Activated CD4-positive, alpha-beta T cell treated with anti-CD3 and anti-CD28 coated beads, Interleukin-2, Interleukin-6, amounts not matched to agents 100 ng/mL and 50 ng/mL, durations not matched to agents 16 hours and 8 hours (primary cell): ENCODE measurements at regions not wholly inside any gene's neighbourhood (a gene's known extent, or its start where the extent isn't known, plus 50 kb on each side); places are given as distances from the start of the nearest gene placed in this dataset.
A peak's percentile ranks its signal among the peaks of the same experiment; 100 is the strongest.
"Not testable (repeated sequence)": the region's sequence is repeated elsewhere in the genome, so short reads cannot be mapped to it uniquely, and the experiment has no call there.

Source experiments
- DNase-seq: peaks from one replicate; pipeline ENCODE4 v3.0.0-alpha.2; 2020

DNA sequence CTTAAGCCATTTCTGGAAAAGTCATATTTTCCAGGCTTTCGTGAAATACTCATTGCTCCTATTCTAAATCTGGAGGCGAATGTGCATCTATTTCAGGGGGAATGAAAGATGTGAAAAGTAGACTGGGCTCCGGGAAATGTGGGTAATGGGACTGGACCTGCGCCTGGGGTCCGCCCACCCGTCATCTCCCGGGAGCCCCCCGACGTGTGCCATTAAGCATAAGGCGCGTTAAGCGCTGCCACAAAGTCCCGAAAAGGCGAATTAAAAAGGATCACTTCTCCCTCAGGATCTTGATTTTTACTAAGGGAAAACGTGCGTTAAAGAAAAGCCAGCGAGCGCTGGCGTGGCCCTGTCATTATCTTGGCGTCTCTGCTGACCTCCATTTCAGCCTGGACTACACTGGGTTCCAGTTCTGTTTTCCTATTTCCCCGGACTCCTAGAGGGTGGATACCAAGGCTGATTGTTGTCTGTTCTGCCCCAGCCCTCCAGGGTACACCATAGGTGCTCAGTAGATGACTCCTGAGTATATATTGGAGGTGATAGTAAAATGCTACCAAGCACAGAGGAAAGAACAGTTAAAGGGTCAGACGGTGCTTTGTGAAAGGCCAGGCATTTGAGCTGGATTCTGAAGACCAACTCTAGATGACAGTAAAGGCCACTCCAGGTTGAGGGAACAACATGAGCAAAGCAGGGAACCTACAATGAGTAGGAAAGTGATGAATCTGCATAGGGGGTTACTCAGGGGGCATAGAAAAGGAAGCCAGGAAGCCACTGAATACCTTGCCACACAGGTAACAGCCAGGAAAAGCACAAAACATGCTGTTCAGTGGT is 89.2 kb upstream of the ARID1B start:
- DNase-seq = no peak

DNA sequence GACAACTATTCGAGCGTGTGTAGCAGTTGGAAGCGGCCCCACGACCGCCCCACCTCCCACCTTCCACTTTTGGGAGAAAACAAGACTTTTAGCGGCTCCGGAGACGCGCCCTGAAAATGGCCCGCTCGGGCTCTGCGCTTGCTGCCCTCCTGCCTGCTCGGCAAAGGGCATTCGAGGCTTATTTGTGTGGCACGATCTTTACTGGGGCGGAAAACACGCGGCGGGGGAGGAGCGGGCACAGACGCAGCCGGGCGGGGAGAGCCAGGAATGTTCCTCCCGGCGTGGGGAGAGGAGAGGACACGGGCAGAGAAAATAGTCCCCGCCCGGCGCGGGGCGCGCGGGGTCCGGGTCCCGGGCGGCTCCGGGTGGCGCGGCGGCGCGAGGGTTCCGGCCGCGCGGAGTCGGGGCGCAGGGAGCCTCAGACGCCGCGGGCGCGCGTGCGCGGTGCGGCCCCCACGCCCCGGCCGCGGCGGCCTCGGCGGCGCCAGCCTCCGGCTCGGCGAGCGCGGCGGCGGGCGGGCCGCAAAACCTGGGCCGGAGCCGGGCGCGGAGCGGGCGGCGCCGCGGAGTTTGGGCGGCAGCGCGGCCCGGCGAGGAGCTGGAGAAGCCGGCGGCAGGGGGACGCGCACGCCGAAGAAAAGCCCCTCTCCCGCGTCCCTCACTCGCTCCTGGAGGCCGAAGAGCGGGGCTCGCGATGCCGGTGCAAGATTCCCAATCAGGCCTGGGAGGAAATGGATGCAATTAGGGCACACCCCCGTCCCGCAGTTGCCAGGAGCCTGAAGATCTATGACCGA is 90.0 kb upstream of the ARID1B start:
- DNase-seq = peak; percentile 79

DNA sequence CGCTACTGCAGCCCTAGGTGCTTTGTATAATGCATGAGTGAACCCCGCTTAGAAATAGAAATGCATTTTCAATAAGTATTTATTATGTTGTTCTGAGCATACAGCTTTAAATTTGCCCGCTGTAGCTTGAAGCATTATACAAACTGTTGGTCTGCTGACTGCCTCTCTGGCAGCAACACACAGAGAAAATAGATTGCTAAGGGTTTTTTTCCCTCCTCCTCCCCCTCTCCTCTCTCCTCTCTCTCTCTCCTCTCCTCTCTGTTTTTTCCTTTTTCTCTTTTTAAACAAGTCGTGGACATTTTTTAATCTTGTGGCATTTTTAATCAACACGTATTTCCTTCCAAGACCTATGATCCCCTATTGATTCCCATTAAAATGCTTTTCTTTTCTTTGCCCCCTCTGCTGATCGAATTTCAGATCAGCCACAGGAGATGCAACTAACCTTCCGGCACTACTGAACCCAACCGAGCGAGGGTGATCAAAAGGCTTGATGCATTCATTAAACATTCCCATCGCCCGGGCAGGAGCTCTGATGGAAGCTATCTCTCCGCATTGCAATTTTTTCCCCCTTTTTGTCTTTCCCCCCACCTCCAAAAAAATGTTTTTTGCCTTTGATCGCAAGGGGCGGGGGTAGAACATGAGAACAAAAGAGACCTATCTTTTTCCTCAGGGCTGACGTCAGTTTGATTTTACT is 90.7 kb upstream of the ARID1B start:
- DNase-seq = peak; percentile 49

DNA sequence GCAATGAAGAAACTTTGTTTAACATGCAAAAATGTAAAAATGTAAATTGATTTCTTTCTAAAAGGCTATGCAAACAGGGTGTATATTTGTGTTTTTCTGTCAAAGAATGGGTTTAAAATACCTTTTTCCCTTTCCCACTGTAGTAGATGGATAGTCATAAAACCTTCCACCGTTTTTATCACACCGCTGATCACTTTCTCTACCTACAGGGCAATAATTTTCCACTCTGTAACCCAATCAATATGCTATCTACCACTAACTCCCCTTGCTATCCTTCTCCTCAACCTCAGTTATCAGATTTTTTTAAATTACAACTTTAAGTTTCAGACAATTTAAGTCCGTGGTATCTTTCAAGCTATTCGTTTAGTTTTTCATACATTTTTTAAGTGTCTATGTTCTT is 91.4 kb upstream of the ARID1B start:
- no peak for DNase-seq

DNA sequence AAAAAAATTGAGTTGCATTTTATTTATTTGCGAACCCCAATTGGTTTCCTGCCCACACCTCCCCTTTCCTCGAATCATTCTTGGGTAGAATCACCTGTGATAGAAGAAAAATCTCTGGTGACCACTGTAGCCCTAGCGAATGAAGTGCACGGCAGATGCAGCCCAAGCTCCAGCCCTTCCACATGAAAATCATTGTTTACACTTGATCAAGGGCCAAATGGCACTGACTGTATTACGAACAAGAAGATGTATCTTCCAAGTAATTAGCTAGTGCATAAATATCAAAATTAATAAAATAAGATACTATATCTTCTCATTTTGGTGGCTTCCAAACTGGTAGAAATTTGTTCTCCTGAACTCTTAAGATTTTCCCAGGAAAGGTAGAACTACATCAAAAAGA is 93.4 kb upstream of the ARID1B start:
- DNase-seq = no peak

DNA sequence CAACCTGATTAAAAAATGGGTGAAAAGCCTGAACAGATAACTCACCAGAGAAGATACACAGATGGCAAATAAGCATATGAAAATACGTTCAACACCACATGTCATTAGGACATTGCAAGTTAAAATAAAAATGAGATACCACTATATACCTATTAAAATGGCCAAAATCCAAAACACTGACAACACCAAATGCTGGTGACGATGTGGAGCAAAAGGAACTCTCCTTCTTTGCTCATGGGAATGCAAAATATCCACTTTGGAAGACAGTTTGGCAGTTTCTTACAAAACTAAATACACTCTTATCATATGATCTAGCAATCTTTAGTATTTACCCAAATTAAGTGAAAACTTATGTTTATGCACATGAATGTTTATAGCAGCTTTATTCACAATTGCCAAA is 100.5 kb upstream of the ARID1B start:
- DNase-seq = no peak

DNA sequence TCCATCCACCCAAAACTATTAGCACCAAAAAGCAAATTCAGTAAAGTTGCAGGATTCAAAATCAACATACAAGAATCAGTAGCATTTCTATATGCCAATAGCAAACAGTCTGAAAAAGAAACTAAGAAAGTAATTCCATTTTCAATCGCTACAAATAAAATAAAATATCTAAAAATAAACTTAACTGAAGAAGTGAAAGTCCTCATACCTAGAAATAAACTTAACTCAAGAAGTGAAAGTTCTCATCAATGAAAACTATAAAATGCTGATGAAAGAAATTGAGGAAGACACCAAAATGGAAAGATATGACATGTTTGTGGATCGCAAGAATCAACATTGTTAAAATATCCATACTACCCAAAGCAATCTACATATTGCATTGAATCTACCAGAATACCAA is 103.0 kb upstream of the ARID1B start:
- DNase-seq = no peak

DNA sequence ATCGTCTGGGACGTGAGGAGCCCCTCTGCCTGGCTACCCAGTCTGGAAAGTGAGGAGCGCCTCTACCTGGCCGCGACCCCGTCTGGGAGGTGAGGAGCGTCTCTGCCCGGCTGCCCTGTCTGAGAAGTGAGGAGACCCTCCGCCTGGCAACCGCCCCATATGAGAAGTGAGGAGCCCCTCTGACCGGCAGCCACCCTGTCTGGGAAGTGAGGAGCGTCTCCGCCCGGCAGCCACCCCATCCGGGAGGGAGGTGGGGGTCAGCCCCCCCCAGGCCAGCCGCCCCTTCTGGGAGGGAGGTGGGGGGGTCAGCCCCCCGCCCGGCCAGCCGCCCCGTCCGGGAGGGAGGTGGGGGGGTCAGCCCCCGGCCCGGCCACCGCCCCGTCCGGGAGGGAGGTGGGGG is 107.1 kb upstream of the ARID1B start:
- not testable (repeated sequence) for DNase-seq

DNA sequence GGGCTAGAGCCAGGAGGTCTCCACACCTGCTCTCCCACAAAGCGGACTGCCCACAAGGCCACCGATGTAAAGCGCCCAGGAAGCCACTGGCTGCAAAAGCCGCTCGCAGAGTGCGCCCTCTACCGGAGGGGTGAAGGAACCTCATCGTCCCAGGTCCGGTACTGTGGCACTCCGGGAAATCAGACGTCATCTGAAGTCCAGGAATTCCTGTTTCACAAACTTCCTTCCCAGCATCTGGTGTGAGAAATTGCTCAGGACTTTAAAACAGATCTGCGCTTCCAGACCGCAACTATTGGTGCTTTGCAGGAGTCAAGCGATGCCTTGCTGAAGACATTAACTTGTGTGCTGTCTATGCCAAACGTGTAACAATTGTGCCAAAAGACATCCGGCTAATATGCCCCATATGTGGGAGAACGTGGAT is 115.1 kb upstream of the ARID1B start:
- DNase-seq = no peak

DNA sequence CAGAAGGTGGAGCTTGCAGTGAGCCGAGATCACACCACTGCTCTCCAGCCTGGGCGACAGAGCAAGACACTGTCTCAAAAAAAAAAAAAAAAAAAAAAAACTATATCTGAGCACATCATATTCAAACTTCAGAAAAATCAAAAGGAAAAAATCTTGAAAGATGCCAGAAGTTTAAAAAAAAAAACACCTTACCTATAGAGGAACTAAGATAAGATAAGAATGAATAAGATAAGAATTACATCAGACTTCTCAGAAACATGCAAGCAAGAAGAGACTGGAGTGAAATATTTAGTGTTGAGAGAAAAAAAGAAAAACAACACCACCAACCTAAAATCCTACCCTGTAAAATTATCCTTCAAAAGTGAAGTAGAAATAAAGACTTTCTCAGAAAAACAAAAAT is 116.8 kb upstream of the ARID1B start:
- no peak for DNase-seq

DNA sequence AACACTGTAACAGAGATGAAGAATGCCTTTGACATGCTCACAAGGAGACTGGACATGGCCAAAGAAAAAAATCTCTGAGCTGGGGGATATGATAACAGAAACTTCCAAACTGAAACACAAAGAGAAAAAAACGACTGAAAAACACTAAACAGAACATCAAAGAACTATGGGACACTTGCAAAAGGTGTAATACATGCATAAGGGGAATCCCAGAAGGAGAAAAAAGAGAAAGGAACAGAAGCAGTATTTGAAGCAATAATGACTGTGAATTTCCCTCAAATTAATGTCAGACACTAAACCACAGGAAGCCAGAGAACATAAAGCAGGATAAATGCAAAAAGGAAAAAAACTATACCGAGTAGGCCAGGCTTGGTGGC is 117.4 kb upstream of the ARID1B start:
- no peak for DNase-seq

DNA sequence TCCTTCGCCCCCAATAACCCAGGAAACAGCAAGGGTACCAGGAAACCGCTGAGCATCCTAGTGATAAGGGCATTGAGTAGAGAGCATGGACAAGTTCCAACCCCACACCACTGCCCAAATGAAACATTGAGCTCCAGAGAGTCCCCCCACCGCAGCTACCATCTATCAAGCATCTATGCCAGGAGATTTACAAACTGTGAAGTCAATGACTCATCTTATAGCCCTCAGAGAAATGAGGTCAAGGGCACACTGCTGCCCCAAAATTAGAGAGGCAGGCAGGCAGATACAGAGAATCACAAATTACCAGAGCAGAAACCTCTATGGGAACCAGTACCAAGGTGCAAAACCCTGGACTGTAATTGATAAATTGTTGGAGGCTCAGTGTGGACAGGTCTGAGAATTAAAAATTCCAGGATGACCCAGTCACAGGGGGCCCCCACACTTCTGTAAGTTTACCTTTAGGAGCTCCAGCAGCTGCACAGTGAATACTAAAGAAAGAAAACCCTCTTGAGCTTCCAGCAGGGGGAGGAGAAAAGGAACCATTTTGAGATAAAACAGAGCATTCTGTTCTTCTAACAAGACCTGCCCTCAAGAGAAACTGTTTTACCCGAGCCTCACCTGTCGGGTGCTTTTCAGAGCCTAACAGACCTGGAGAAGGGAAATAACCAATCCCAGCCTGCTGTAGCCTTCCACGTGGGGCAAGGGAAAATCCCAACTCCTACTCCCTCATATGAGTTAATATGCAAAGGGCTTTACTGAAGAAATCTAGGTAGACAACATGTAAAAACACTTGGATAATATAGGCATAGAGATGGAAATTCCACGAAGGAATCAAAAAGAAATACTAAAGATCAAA is 118.0 kb upstream of the ARID1B start:
- DNase-seq = no peak

DNA sequence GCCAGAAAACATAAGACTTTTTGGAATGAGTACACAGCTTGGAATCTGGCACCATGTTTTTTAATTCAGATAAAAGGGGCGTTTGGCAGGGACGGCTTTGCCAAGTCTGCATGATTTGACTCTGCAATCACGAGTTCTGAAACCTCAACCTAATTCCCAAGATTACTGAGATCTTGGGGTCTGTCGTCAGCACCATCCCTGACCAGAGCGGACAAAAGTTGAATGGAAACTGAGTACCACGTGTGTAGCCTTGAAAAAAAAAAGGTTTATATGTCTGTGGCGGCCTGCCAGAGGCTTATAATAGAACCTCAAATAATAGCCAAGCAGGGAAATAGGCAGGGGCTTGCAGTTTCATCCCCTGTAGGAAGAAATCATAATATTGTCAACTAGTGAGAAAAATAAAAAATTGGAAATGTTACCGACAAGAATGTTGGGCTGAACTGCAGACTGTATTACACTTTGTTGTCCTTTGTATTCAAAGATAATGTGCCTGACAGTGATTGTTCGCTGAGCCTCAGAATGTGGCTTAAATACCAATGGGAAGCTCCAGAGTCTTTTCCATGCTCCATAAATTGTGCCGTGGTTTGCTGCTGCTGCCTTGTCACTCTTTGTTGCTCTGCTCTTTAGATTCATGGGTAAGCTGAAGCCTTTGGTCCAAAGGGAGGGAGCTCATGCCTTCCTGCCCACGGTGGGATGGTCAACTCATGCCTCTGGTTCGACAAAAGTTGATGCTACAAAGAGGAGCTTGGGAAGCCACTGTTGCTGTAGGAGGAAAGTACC is 118.8 kb upstream of the ARID1B start:
- DNase-seq = no peak

DNA sequence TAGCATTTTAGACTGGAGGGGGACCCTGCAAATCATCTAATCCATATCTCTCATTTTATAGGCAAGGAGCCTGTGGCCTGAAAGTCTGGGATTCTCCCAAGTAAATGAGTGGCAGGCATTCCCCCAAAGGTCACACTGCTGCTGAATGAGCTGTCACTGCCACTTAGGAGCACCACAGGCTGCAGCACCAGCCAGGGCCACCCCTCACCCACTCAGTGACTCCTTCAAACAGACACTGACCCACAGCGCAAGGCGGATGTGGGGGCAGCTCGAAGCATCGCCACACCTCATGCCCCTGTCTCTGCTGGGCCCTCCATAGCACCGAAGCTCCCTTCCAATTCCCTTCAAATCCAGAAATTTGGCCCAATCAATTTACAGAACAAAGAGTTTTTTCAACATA is 119.9 kb upstream of the ARID1B start:
- no peak for DNase-seq

DNA sequence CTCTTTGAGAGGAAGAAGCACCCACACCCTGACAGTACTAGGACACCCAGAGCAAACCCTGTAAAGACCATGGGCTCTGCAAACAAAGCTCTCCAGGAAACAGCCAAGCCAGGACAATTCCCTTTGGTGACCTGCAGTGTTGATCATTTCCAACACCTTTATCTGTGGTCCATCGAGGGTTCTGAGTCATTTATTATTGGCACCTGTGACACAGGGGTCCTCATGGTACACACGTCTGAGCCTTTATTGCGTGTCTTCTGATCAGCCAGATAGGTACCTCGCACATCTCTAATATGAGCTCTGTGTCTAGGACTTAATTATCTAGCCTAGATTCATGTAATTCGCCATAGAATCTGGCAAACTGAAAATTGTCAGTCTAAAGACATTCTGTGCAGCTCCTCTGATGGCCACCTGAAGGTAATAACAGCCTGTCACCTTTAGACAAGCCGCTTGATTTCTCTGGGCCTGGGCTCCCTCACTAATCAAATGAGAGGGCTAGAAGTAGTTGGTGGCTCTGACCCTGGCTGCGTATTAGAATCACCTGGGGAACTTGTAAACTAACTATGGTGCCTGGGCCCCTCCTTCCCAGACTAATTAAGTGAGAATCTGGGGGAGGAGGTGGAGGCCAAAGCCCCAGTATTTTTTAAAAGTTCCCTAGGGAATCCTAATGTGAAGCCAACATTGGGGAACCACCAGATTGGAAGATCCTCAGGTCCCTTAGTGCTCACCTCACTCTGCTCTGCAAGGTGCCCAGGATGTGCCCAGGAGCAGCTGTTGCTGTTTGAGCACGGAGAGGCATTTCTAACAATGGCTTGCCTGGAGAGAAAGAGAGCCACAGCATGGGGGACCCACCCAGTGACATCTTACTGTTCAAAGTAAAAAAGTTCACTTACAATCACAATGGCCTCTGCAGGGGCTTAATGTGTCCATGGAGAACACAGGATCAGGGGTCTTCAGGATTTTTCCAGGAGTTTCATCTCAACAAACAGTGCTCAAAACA is 122.0 kb upstream of the ARID1B start:
- no peak for DNase-seq

DNA sequence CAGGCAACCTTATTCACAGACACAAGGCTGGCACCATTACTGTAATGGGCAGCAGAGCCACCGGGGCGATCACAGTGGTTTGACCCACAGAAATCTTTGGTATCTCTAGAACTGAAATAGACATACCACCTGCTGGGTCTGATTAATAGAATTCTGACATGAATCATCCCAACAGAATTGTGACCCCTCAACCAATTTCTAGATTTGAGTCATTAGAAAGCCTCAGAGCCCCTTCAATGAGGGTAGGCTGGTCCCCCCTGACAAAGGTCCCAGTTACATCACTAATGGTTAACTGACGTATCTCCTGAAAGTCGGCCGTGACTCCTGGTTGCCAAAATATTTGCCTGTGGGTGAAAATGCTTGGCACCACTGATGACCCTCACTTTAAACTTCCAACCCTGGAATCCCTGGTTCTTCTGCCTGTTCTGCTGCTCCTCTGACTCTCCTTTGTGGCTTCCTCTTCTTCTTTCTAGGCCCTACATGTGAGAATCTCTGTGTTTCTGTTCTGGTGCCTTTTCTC is 124.9 kb upstream of the ARID1B start:
- no peak for DNase-seq

DNA sequence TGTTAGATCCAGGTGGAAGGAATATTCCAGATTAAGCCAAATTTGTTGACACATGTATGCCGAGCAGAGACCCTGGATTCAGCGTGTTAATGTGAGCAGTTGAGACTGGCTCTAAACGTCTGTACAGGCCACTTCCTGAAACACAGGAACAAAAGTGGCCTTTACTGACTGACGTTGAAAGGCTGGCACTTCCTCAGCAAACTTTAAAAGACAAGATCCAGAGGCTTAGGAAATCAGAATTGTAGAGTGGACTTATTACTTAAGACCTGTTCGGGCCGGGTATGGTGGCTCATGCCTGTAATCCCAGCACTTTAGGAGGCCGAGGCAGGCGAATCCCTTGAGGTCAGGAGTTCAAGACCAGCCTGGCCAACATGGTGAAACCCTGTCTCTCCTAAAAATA is 125.7 kb upstream of the ARID1B start:
- DNase-seq = no peak

DNA sequence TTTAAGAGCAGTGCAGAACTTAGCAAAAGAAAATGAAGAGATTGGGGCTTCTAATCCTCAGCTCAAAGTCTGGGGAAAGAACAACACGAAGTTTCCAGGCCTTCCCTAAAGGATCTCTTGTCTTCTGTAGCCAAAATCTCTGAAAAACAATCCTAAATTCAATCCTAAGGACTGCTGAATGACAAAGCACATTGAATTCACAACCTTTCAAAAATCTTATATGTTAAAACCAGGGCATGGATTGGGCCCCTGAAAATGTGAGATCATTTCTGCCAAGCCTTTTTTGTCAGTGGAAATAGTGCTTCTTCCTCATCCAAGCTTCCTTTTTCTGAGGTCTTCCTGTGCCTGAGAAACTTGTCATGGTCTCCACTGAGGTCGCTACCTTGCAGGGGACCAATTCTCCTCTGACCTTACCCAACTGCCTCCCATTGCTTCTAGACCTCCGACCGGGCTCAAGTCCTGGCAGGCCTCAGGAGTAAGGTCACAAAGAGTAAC is 126.2 kb upstream of the ARID1B start:
- DNase-seq = no peak

DNA sequence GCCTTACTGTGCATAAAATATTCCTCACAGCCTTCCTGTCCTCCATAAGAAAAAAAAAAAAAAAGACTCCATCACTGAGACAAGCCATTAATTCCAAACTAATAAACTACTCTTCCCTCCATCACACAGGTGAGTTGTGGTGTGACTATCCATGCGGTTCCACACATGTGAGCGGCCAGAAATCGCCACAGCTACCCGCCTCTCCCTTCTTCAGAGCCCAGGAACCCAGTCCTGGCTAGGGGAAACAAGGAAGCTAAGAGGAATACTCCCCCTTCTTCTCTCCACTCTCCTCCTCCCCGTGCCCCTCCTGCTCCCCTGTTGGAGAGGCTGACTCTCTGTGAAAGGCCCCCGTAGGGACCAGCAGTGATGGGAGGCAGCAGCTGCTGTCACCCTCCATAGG is 128.6 kb upstream of the ARID1B start:
- DNase-seq = no peak

DNA sequence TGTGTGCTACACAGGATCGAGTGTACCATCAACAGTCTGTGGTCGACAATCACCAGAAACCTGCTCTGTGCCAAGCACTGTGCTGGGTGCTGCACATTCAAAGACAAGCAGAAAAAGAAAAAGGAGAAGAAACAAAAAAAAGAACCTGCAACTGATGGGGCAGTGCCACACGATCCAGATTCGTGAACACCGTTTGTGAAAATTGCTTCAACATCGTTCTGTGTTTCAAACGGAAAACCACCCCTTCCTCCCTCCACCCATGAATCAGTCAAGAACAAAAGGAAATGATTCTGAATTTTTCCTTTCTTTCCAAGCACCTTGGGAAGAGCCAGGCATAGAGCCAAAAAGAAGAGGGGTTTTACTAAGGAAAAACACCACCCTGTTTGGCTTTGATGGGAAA is 129.2 kb upstream of the ARID1B start:
- DNase-seq = no peak
